SK-N-SH treated with all-trans-retinoic acid at 6 μM for 48 hours (cell line): ENCODE measurements at regions not wholly inside any gene's neighbourhood (a gene's known extent, or its start where the extent isn't known, plus 50 kb on each side); places are given as distances from the start of the nearest gene placed in this dataset.

Source experiments
- BACH2 ChIP-seq: fragments of 250-450 bp; sonication (Bioruptor Pico); IDR thresholded peaks from 2 replicates; pipeline ENCODE4 v1.9.0; 2021; ENCODE audit warnings: mild to moderate bottlenecking, borderline replicate concordance
- CSRNP3 ChIP-seq: fragments of 250-450 bp; sonication (Bioruptor Pico); IDR thresholded peaks from 2 replicates; pipeline ENCODE4 v1.5.1; 2021; ENCODE audit warnings: mild to moderate bottlenecking, moderate library complexity
- ESRRG ChIP-seq: fragments of 250-450 bp; sonication (Bioruptor Pico); IDR thresholded peaks from 2 replicates; pipeline ENCODE4 v1.6.1; 2021; ENCODE audit warnings: mild to moderate bottlenecking
- GLIS3 ChIP-seq: fragments of 250-450 bp; sonication (Bioruptor Pico); IDR thresholded peaks from 2 replicates; pipeline ENCODE4 v1.5.0; 2020; ENCODE audit warnings: mild to moderate bottlenecking, moderate library complexity
- OSR1 ChIP-seq: fragments of 250-450 bp; sonication (Bioruptor Pico); IDR thresholded peaks from 2 replicates; pipeline ENCODE4 v1.8.0; 2022; ENCODE audit warnings: moderate library complexity, mild to moderate bottlenecking, inconsistent platforms
- PATZ1 ChIP-seq: fragments of 250-450 bp; sonication (Bioruptor Pico); IDR thresholded peaks from 2 replicates; pipeline ENCODE4 v1.8.0; 2020; ENCODE audit warnings: mild to moderate bottlenecking, moderate library complexity, borderline replicate concordance
- PPARA ChIP-seq: fragments of 250-450 bp; sonication (Bioruptor Pico); IDR thresholded peaks from 2 replicates; pipeline ENCODE4 v1.5.0; 2020; ENCODE audit warnings: mild to moderate bottlenecking, borderline replicate concordance

GRCh38 chr2:120539937-120540718 lies 194.2 kb downstream of the INHBB start:
- TF ChIP-seq PATZ1 (CRISPR knock-in tag) (no peak), PPARA (CRISPR knock-in tag) (no peak), ESRRG (CRISPR knock-in tag) (no peak), GLIS3 (CRISPR knock-in tag) (no peak), CSRNP3 (CRISPR knock-in tag) (no peak), BACH2 (CRISPR knock-in tag) (no peak), OSR1 (CRISPR knock-in tag) (no peak)
